ENCODE measurements at regions not wholly inside any gene's neighbourhood (a gene's known extent, or its start where the extent isn't known, plus 50 kb on each side); places are given as distances from the start of the nearest gene placed in this dataset.

DNA sequence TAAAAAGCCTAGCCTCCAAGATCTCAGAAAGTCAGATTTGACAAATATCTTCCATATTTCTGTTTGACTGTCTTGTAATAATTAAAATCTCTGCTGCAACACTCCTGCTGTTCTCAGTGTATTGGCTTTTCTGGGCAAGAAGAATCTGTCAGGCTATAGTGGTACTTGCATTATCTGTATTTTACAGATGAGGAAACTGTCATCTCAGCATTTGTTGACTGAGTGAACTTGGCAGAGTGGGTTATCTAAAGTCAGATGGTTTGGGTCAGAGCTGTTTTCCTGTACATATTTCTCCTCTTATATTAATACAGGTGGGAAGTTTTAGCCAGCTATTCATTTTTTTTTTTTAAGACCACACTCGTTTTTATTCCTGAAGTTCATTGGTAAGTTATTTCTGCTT is 1378.2 kb upstream of the PCDH20 start:
- H3K27ac ChIP-seq (ENCODE audit: low read length) = no peak overlapping the region
- TF ChIP-seq, protein P1, sequence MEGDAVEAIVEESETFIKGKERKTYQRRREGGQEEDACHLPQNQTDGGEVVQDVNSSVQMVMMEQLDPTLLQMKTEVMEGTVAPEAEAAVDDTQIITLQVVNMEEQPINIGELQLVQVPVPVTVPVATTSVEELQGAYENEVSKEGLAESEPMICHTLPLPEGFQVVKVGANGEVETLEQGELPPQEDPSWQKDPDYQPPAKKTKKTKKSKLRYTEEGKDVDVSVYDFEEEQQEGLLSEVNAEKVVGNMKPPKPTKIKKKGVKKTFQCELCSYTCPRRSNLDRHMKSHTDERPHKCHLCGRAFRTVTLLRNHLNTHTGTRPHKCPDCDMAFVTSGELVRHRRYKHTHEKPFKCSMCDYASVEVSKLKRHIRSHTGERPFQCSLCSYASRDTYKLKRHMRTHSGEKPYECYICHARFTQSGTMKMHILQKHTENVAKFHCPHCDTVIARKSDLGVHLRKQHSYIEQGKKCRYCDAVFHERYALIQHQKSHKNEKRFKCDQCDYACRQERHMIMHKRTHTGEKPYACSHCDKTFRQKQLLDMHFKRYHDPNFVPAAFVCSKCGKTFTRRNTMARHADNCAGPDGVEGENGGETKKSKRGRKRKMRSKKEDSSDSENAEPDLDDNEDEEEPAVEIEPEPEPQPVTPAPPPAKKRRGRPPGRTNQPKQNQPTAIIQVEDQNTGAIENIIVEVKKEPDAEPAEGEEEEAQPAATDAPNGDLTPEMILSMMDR (IDR thresholded peaks at IDR 0.05; ENCODE audit: low read length) = no peak
- no peak for TF ChIP-seq EZH2 (optimal IDR thresholded peaks at IDR 0.05; ENCODE audit: low read depth, low read length)
- TF ChIP-seq EZH2phosphoT487 (IDR thresholded peaks at IDR 0.05; ENCODE audit: low read length) = no peak
- H3K9me2 ChIP-seq (replicated peaks; ENCODE audit: insufficient read depth, low read length) = no peaks in the 10 kb centered on the region
- no peaks in the 10 kb centered on the region for H3F3A ChIP-seq (ENCODE audit: insufficient read depth, low read length)
- no peaks in the 10 kb centered on the region for H3K36me3 ChIP-seq (replicated peaks; ENCODE audit: insufficient read depth, low read length)
- no peak overlapping the region for H2AFZ ChIP-seq (ENCODE audit: low read length)
- no peak overlapping the region for H3K4me3 ChIP-seq (ENCODE audit: low read length)
- no peaks in the 10 kb centered on the region for H3K4me1 ChIP-seq (ENCODE audit: low read length)
- H3K79me2 ChIP-seq (ENCODE audit: low read length) = no peaks in the 10 kb centered on the region
- H3K4me2 ChIP-seq (ENCODE audit: low read depth, low read length) = no peak overlapping the region
- H3K27me3 ChIP-seq (replicated peaks; ENCODE audit: insufficient read depth, low read length) = no peaks in the 10 kb centered on the region
- H3K9ac ChIP-seq (ENCODE audit: low read length) = no peak overlapping the region
- no peak for DNase-seq
- no peaks in the 10 kb centered on the region for H4K20me1 ChIP-seq (ENCODE audit: insufficient read depth, low read length)
- no peaks in the 10 kb centered on the region for H3K9me3 ChIP-seq (replicated peaks; ENCODE audit: insufficient read depth, low read length)

DNA sequence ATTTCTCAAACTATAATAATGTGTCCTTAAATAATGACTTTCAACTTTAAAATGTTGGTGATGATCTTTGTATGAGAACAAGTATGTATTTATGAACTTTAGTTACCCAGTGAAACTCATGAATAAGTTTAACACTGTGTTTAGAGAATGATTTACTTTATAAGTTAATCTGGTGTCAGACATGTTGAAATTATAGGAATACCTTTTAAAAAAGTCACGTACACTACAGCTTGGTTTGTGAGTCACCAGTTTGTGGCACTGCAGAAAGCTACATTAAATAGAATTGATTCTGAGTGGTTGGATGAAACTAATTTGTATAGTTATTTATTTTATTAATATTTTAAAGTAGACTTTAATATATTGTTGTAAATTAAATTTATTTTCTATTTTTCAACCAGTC is 1366.2 kb upstream of the PCDH20 start:
- TF ChIP-seq EZH2phosphoT487 (IDR thresholded peaks at IDR 0.05; ENCODE audit: low read length) (no peak), EZH2 (optimal IDR thresholded peaks at IDR 0.05; ENCODE audit: low read depth, low read length) (no peak)
- TF ChIP-seq, protein P1 (IDR thresholded peaks at IDR 0.05; ENCODE audit: low read length) = no peak
- no peaks in the 10 kb centered on the region for H3F3A ChIP-seq (ENCODE audit: insufficient read depth, low read length)
- H3K9me2 ChIP-seq (replicated peaks; ENCODE audit: insufficient read depth, low read length) = no peaks in the 10 kb centered on the region
- no peaks in the 10 kb centered on the region for H3K79me2 ChIP-seq (ENCODE audit: low read length)
- H3K27me3 ChIP-seq (replicated peaks; ENCODE audit: insufficient read depth, low read length) = no peaks in the 10 kb centered on the region
- no peak for DNase-seq
- no peaks in the 10 kb centered on the region for H4K20me1 ChIP-seq (ENCODE audit: insufficient read depth, low read length)
- no peak overlapping the region for H3K4me3 ChIP-seq (ENCODE audit: low read length)
- H3K27ac ChIP-seq (ENCODE audit: low read length) = no peak overlapping the region
- no peak overlapping the region for H3K9ac ChIP-seq (ENCODE audit: low read length)
- H3K9me3 ChIP-seq (replicated peaks; ENCODE audit: insufficient read depth, low read length) = no peaks in the 10 kb centered on the region
- no peaks in the 10 kb centered on the region for H3K36me3 ChIP-seq (replicated peaks; ENCODE audit: insufficient read depth, low read length)
- H2AFZ ChIP-seq (ENCODE audit: low read length) = no peak overlapping the region
- H3K4me2 ChIP-seq (ENCODE audit: low read depth, low read length) = no peak overlapping the region
- H3K4me1 ChIP-seq (ENCODE audit: low read length) = no peaks in the 10 kb centered on the region

DNA sequence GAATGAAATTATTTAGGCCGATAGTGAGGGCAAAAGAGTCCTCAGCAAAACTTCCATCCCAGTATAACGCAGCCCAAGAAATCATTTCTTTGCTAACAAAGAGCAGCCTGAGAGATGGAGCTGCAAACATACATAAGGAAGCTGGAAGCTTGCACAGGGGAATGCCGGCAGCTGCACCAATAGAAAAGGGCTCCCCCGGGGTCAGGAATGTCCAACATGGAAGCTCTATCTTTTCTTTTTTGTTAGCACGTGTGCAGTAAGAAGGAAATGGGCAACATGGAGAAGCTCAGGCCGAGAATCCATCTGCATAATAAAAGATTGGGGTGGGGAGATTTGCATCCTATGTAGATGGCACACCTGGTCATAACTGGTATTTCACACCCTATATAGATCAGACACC is 1363.5 kb upstream of the PCDH20 start:
- Histone ChIP-seq H2AFZ (ENCODE audit: low read length) (no peak overlapping the region), H3K79me2 (ENCODE audit: low read length) (no peaks in the 10 kb centered on the region), H3K9ac (ENCODE audit: low read length) (no peak overlapping the region), H3K9me2 (replicated peaks; ENCODE audit: insufficient read depth, low read length) (no peaks in the 10 kb centered on the region), H3K4me1 (ENCODE audit: low read length) (no peaks in the 10 kb centered on the region), H3K27ac (ENCODE audit: low read length) (no peak overlapping the region), H3K4me2 (ENCODE audit: low read depth, low read length) (no peak overlapping the region), H3K9me3 (replicated peaks; ENCODE audit: insufficient read depth, low read length) (no peaks in the 10 kb centered on the region), H3F3A (ENCODE audit: insufficient read depth, low read length) (no peaks in the 10 kb centered on the region), H3K4me3 (ENCODE audit: low read length) (no peak overlapping the region), H3K36me3 (replicated peaks; ENCODE audit: insufficient read depth, low read length) (no peaks in the 10 kb centered on the region), H3K27me3 (replicated peaks; ENCODE audit: insufficient read depth, low read length) (no peaks in the 10 kb centered on the region), H4K20me1 (ENCODE audit: insufficient read depth, low read length) (no peaks in the 10 kb centered on the region)
- DNase-seq = no peak
- TF ChIP-seq, protein P1 (IDR thresholded peaks at IDR 0.05; ENCODE audit: low read length) = no peak
- no peak for TF ChIP-seq EZH2 (optimal IDR thresholded peaks at IDR 0.05; ENCODE audit: low read depth, low read length)
- TF ChIP-seq EZH2phosphoT487 (IDR thresholded peaks at IDR 0.05; ENCODE audit: low read length) = no peak

Data from MM.1S (cell line).